ENCODE measurements at regions not wholly inside any gene's neighbourhood (a gene's known extent, or its start where the extent isn't known, plus 50 kb on each side); places are given as distances from the start of the nearest gene placed in this dataset.

GRCh38 chr9:30196941-30197340 lies 2187.5 kb upstream of the ACO1 start:
- TF ChIP-seq CTCF (conservative IDR thresholded peaks at IDR 0.05) (no peak), ZFX (IDR thresholded peaks at IDR 0.05) (no peak)

All from C4-2B (cell line).